22Rv1 (cell line): ENCODE measurements at regions not wholly inside any gene's neighbourhood (a gene's known extent, or its start where the extent isn't known, plus 50 kb on each side); places are given as distances from the start of the nearest gene placed in this dataset.

Experiments used
- H3K27ac ChIP-seq: fragments of 450-650 bp; 2 replicates; pipeline ENCODE4 v1.5.1; 2017
- CTCF ChIP-seq: fragments of 450-650 bp; IDR thresholded peaks from 2 replicates; pipeline ENCODE4 v1.5.1; 2017; ENCODE audit warnings: mild to moderate bottlenecking
- ZFX ChIP-seq: fragments of 450-650 bp; IDR thresholded peaks from 2 replicates; pipeline ENCODE4 v1.6.1; 2017; ENCODE audit warnings: antibody characterized with exemption, borderline replicate concordance

- peak overlapping the region; percentile 57 for H3K27ac ChIP-seq
Observed at GRCh38 chr2:120934574-120935338, 199.1 kb downstream of the GLI2 start.

GRCh38 chr2:120935339-120936313, 200.0 kb downstream of the GLI2 start:
- TF ChIP-seq ZFX (no peak), CTCF (no peak)
- peak overlapping the region; percentile 57 for H3K27ac ChIP-seq

More at GRCh38 chr2:120934574-120935338, 199.1 kb downstream of the GLI2 start:
- no peak for TF ChIP-seq ZFX
- TF ChIP-seq CTCF = no peak

GRCh38 chr2:120936476-120937334, 201.0 kb downstream of the GLI2 start:
- TF ChIP-seq ZFX (no peak), CTCF (no peak)
- H3K27ac ChIP-seq = no peak overlapping the region

GRCh38 chr2:120937686-120938044, 202.0 kb downstream of the GLI2 start:
- TF ChIP-seq ZFX (no peak), CTCF (no peak)
- H3K27ac ChIP-seq = no peak overlapping the region

- no peak overlapping the region for H3K27ac ChIP-seq
- no peak for TF ChIP-seq CTCF
- TF ChIP-seq ZFX = no peak
Observed at GRCh38 chr2:120938045-120938771, 202.5 kb downstream of the GLI2 start.

- H3K27ac ChIP-seq = no peak overlapping the region
Observed at GRCh38 chr2:120939595-120940318, 204.1 kb downstream of the GLI2 start.

More at GRCh38 chr2:120939595-120940318, 204.1 kb downstream of the GLI2 start:
- no peak for TF ChIP-seq ZFX
- TF ChIP-seq CTCF = no peak
